Hepatocyte (in vitro differentiated cells): ENCODE measurements at regions not wholly inside any gene's neighbourhood (a gene's known extent, or its start where the extent isn't known, plus 50 kb on each side); places are given as distances from the start of the nearest gene placed in this dataset.

Experiments used
- DNase-seq: peaks from one replicate; pipeline ENCODE4 v3.0.0-alpha.2; 2016; ENCODE audit warnings: low spot score
- H2AFZ ChIP-seq: fragments of 200-600 bp; sonication (generic); 2 replicates; pipeline ENCODE4 v1.6.0; 2016; ENCODE audit warnings: antibody characterized with exemption, mild to moderate bottlenecking
- H3K27ac ChIP-seq: fragments of 200-600 bp; sonication (generic); 2 replicates; pipeline ENCODE4 v1.5.1; 2016; ENCODE audit warnings: mild to moderate bottlenecking
- H3K27me3 ChIP-seq: fragments of 200-600 bp; sonication (generic); 2 replicates; pipeline ENCODE4 v1.6.1; 2016
- H3K36me3 ChIP-seq: fragments of 200-600 bp; sonication (generic); replicated peaks from 2 replicates; pipeline ENCODE4 v1.5.1; 2016; ENCODE audit warnings: low read depth; ENCODE audit not compliant: insufficient read depth
- H3K4me1 ChIP-seq: fragments of 200-600 bp; sonication (generic); 2 replicates; pipeline ENCODE4 v1.5.1; 2016; ENCODE audit warnings: mild to moderate bottlenecking, moderate library complexity; ENCODE audit not compliant: insufficient read depth
- H3K4me2 ChIP-seq: fragments of 200-600 bp; sonication (generic); 2 replicates; pipeline ENCODE4 v1.6.0; 2016
- H3K4me3 ChIP-seq: fragments of 200-600 bp; sonication (generic); 2 replicates; pipeline ENCODE4 v1.5.1; 2016; ENCODE audit warnings: mild to moderate bottlenecking
- H3K79me2 ChIP-seq: fragments of 200-600 bp; sonication (generic); 2 replicates; pipeline ENCODE4 v1.6.0; 2017; ENCODE audit warnings: mild to moderate bottlenecking
- H3K9me2 ChIP-seq: fragments of 200-600 bp; sonication (generic); replicated peaks from 2 replicates; pipeline ENCODE4 v1.6.0; 2017; ENCODE audit warnings: mild to moderate bottlenecking; ENCODE audit not compliant: insufficient read depth
- H3K9me3 ChIP-seq: fragments of 200-600 bp; sonication (generic); 2 replicates; pipeline ENCODE4 v1.5.1; 2016; ENCODE audit warnings: low read depth, mild to moderate bottlenecking
- H4K20me1 ChIP-seq: fragments of 200-600 bp; sonication (generic); 2 replicates; pipeline ENCODE4 v1.6.0; 2016; ENCODE audit warnings: mild to moderate bottlenecking; ENCODE audit not compliant: insufficient read depth, poor library complexity, severe bottlenecking
- EZH2 ChIP-seq: fragments of 200-600 bp; sonication (generic); IDR thresholded peaks from 2 replicates; pipeline ENCODE4 v1.6.1; 2016; ENCODE audit warnings: antibody characterized with exemption, mild to moderate bottlenecking, borderline replicate concordance
- EZH2phosphoT487 ChIP-seq: fragments of 200-600 bp; sonication (generic); IDR thresholded peaks from one replicate; pipeline ENCODE4 v1.6.1; 2018; ENCODE audit warnings: antibody characterized with exemption, mild to moderate bottlenecking, low read depth, moderate library complexity; ENCODE audit not compliant: unreplicated experiment, severe bottlenecking
- WGBS: methylation state at CpG from one replicate; pipeline ENCODE4 v1.1.6; 2016; ENCODE audit warnings: low lambda C conversion rate; ENCODE audit errors: missing lambda C conversion rate; 5-methylcytosine and 5-hydroxymethylcytosine counted together
- TF ChIP-seq, protein P1 (sequence below): fragments of 200-600 bp; sonication (generic); IDR thresholded peaks from 2 replicates; pipeline ENCODE4 v1.5.1; 2016; ENCODE audit warnings: antibody characterized with exemption, mild to moderate bottlenecking; ENCODE audit not compliant: poor library complexity

DNA sequence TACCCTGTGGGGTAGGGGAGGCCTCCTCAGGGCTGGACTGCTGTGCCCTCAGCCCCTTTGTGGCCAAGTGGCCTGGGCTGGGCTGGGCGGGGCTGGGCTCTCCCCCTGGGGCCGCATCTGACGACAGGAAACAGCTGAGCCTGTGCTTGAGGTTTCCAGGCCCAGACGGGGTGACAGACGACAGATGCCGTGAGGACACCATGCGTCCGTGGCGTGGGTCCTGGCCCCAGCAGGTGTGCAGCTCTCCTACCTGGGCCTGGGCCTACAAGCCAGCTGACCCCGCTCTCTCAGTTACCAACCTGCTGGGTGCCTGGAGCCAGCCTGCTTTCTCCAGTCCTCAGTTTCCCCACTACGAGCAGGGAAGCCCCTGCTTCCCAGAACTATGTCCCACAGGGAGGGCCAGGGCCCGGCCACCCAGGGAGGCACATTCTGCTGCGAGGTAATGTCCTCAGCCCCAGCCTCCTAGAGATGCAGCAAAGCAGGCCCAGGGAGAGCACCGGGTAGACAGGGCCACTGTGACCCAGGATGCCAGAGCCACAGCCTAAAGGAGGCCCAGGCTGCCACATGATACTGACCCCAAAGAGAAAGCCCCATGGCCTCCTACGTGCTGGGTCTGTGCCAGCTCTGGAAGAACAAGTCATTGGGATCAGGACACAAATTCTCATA, 181.3 kb downstream of the IGLL1 start:
- no peak overlapping the region for H3K4me2 ChIP-seq
- DNase-seq: no peak
- TF ChIP-seq EZH2 (no peak), EZH2phosphoT487 (no peak)
- TF ChIP-seq, protein P1, sequence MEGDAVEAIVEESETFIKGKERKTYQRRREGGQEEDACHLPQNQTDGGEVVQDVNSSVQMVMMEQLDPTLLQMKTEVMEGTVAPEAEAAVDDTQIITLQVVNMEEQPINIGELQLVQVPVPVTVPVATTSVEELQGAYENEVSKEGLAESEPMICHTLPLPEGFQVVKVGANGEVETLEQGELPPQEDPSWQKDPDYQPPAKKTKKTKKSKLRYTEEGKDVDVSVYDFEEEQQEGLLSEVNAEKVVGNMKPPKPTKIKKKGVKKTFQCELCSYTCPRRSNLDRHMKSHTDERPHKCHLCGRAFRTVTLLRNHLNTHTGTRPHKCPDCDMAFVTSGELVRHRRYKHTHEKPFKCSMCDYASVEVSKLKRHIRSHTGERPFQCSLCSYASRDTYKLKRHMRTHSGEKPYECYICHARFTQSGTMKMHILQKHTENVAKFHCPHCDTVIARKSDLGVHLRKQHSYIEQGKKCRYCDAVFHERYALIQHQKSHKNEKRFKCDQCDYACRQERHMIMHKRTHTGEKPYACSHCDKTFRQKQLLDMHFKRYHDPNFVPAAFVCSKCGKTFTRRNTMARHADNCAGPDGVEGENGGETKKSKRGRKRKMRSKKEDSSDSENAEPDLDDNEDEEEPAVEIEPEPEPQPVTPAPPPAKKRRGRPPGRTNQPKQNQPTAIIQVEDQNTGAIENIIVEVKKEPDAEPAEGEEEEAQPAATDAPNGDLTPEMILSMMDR: no peak
- no peaks in the 10 kb centered on the region for H3K9me3 ChIP-seq
- H4K20me1 ChIP-seq: peaks cover 6% of the 10 kb centered on the region
- no peak overlapping the region for H3K27ac ChIP-seq
- no peaks in the 10 kb centered on the region for H3K27me3 ChIP-seq
- H3K79me2 ChIP-seq: peaks cover 19% of the 10 kb centered on the region
- peaks cover 9% of the 10 kb centered on the region for H3K4me1 ChIP-seq
- H3K9me2 ChIP-seq: no peaks in the 10 kb centered on the region
- no peak overlapping the region for H2AFZ ChIP-seq
- WGBS: 71% methylated on average over 13 of the region's 15 CpGs
- no peak overlapping the region for H3K4me3 ChIP-seq
- H3K36me3 ChIP-seq: no peaks in the 10 kb centered on the region

DNA sequence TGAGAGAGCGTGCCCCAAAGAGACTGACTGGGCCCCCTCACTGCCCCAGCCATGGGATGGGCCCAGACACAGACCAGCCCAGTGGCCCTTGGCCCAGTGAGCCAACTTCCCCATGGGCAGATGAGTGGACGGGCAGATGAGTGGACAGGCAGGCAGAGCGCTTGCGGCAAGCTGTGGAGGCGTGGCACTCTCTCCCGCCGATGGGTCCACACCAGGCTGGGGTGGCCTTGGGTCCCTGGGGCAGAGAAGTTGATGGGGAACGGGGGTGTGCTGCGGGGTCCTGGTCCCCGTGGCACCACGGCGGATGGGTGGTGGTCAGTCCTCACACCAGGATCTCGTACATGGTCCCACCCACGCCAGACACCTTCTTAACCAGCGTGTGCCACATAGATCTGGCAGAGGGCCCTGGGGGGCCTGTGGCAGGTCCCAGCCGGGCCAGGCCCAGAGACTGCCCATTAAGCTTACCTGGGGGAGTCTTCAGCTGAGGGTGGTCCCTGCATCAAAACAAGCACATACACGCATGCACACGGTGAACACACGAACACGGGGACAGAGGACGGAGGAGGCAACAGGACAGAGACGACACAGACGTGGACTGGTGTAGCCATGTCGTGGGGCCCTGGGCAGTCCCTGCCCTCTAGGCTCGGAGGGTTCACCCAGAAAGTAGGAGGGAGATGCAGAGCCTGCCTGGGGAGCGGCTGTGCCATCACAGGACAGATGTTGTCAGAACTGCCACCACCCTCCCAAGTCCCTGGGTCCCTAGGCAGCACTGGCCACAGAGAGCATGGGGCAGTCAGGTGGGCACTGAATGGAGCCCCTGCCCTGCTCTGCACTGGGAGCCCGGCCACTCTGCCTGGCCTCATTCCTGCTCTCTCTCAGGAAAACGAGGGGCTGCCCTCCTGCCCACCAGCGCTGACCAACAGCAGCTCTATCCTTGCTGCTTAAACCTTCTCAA, 182.2 kb downstream of the IGLL1 start:
- Histone ChIP-seq H3K36me3 (no peaks in the 10 kb centered on the region), H3K27ac (no peak overlapping the region), H3K4me3 (no peak overlapping the region), H3K9me3 (no peaks in the 10 kb centered on the region), H3K4me2 (no peak overlapping the region), H2AFZ (no peak overlapping the region), H3K79me2 (peaks cover 19% of the 10 kb centered on the region), H3K9me2 (no peaks in the 10 kb centered on the region), H4K20me1 (peaks cover 6% of the 10 kb centered on the region), H3K4me1 (peaks cover 5% of the 10 kb centered on the region), H3K27me3 (no peaks in the 10 kb centered on the region)
- 95% methylated on average over 29 of the region's 29 CpGs for WGBS
- DNase-seq: no peak
- TF ChIP-seq, protein P1: no peak

DNA sequence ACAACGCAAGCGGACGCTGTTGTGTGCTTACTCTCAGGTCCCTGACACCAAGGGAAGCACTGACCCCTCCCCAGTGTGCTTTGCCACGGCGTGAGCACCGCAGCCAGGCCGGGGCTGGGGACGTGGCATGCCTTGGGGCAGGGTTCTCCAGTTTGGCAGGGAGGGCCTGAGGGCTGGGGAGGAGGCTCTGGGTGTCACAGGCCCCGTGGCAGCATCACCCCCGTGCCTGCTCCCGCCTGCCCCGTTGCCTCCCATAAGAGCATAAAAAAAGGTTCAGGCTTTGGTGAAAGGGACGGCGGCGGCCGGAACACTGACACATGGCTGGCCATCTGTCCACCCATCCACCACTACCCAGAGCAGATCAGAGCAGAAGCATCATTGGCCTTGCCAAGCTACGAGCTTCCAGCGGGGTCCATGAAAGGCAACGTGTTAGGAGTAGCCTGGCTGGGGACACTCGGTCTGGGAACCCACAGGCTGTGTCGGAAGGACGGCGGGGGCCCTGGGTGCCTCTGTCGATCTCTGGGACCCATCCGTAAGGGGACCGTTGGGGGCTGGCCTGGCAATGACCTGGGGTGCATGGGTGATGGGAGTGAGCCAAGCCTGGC, 183.0 kb downstream of the IGLL1 start:
- no peak for TF ChIP-seq EZH2phosphoT487
- TF ChIP-seq, protein P1: no peak
- no peak for TF ChIP-seq EZH2
- Histone ChIP-seq H3K4me1 (peaks cover 3% of the 10 kb centered on the region), H3K27ac (no peak overlapping the region), H3K4me2 (no peak overlapping the region), H3K36me3 (no peaks in the 10 kb centered on the region), H3K27me3 (no peaks in the 10 kb centered on the region), H2AFZ (no peak overlapping the region), H3K9me2 (no peaks in the 10 kb centered on the region), H3K9me3 (no peaks in the 10 kb centered on the region), H3K4me3 (no peak overlapping the region), H3K79me2 (peaks cover 17% of the 10 kb centered on the region), H4K20me1 (peaks cover 6% of the 10 kb centered on the region)
- 96% methylated on average over 26 of the region's 26 CpGs for WGBS
- DNase-seq: no peak
